ENCODE measurements at regions not wholly inside any gene's neighbourhood (a gene's known extent, or its start where the extent isn't known, plus 50 kb on each side); places are given as distances from the start of the nearest gene placed in this dataset.

DNA sequence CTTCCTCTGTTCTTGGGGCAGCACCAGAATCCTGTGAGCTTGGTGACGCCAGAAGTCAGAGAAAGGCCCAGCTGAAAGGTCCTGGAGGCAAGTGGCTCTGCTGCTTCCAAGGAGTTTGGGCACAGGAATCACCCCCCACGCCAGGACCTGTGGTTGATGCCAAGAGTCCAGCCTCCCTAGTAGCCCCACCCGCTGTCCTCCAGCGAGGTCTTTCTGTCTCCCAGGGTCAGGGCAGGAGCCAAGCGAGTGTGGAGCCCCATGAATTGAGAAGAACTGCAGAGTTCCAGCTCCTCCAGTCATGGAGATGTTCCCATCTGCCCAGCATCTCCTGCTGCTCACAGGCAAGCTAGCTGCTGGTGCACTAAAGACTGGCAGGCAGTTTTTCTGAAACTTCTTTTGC, 631.7 kb upstream of the MGMT start:
- Histone ChIP-seq H3K9me3 (ENCODE audit: control insufficient read depth in 2 of 2, insufficient read depth in 1 of 2, low read depth in 1 of 2, low read length in 1 of 2) (peaks cover 0 to 11% of the 10 kb centered on the region in 2 donors), H3K27ac (ENCODE audit: low read depth in 2 of 2, low read length in 1 of 2) (no peak overlapping the region), H3K27me3 (ENCODE audit: control insufficient read depth in 1 of 2, insufficient read depth in 2 of 2, low read length in 2 of 2) (no peaks in the 10 kb centered on the region), H3K36me3 (ENCODE audit: control insufficient read depth in 2 of 2, insufficient read depth in 2 of 2, low read length in 1 of 2) (no peaks in the 10 kb centered on the region), H3K4me3 (ENCODE audit: low read depth in 1 of 2, low read length in 2 of 2) (no peak overlapping the region), H3K4me1 (ENCODE audit: control insufficient read depth in 2 of 2, insufficient read depth in 2 of 2, low read length in 1 of 2) (no peaks in the 10 kb centered on the region)
- 75 to 81% methylated on average over 5 of the region's 5 CpGs for WGBS, 2 donors

GRCh38 chr10:128837478-128837877, 629.6 kb upstream of the MGMT start:
- WGBS, 2 donors: 86 to 89% methylated on average over 2 of the region's 2 CpGs
- Histone ChIP-seq H3K27ac (ENCODE audit: low read depth in 2 of 2, low read length in 1 of 2) (no peak overlapping the region), H3K36me3 (ENCODE audit: control insufficient read depth in 2 of 2, insufficient read depth in 2 of 2, low read length in 1 of 2) (no peaks in the 10 kb centered on the region), H3K27me3 (ENCODE audit: control insufficient read depth in 1 of 2, insufficient read depth in 2 of 2, low read length in 2 of 2) (no peaks in the 10 kb centered on the region), H3K4me3 (ENCODE audit: low read depth in 1 of 2, low read length in 2 of 2) (no peak overlapping the region), H3K9me3 (ENCODE audit: control insufficient read depth in 2 of 2, insufficient read depth in 1 of 2, low read depth in 1 of 2, low read length in 1 of 2) (peaks cover 0 to 11% of the 10 kb centered on the region in 2 donors), H3K4me1 (ENCODE audit: control insufficient read depth in 2 of 2, insufficient read depth in 2 of 2, low read length in 1 of 2) (no peaks in the 10 kb centered on the region)

DNA sequence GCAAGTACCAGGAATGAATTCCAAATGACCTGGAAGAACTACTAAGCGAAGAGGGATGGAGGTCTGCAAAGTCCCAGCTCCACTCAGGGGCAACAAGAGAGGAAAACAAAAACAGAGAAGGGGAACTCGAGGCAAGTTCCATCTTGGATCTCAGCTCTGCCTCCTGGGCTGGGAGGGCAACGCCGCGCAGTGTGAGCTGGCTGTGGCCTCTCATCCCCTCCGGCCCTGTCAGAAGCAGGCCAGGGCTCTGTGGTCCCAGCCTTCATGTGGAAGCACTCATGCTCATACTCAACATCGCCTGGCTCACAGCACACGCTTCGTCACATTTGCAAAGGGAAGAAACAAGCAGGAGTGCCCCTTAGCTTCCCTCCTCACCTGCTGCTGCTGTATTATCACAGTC, 627.9 kb upstream of the MGMT start:
- H3K4me1 ChIP-seq (ENCODE audit: control insufficient read depth in 2 of 2, insufficient read depth in 2 of 2, low read length in 1 of 2): no peaks in the 10 kb centered on the region
- WGBS, 2 donors: 89 to 90% methylated on average over 9 of the region's 9 CpGs
- no peak overlapping the region for H3K27ac ChIP-seq (ENCODE audit: low read depth in 2 of 2, low read length in 1 of 2)
- no peaks in the 10 kb centered on the region for H3K27me3 ChIP-seq (ENCODE audit: control insufficient read depth in 1 of 2, insufficient read depth in 2 of 2, low read length in 2 of 2)
- H3K36me3 ChIP-seq (ENCODE audit: control insufficient read depth in 2 of 2, insufficient read depth in 2 of 2, low read length in 1 of 2): no peaks in the 10 kb centered on the region
- H3K4me3 ChIP-seq (ENCODE audit: low read depth in 1 of 2, low read length in 2 of 2): no peak overlapping the region
- H3K9me3 ChIP-seq (ENCODE audit: control insufficient read depth in 2 of 2, insufficient read depth in 1 of 2, low read depth in 1 of 2, low read length in 1 of 2): peaks cover 0 to 11% of the 10 kb centered on the region in 2 donors

GRCh38 chr10:128839701-128840100, 627.3 kb upstream of the MGMT start:
- Histone ChIP-seq H3K4me3 (ENCODE audit: low read depth in 1 of 2, low read length in 2 of 2) (no peak overlapping the region), H3K36me3 (ENCODE audit: control insufficient read depth in 2 of 2, insufficient read depth in 2 of 2, low read length in 1 of 2) (no peaks in the 10 kb centered on the region), H3K9me3 (ENCODE audit: control insufficient read depth in 2 of 2, insufficient read depth in 1 of 2, low read depth in 1 of 2, low read length in 1 of 2) (peaks cover 0 to 11% of the 10 kb centered on the region in 2 donors), H3K27me3 (ENCODE audit: control insufficient read depth in 1 of 2, insufficient read depth in 2 of 2, low read length in 2 of 2) (no peaks in the 10 kb centered on the region), H3K4me1 (ENCODE audit: control insufficient read depth in 2 of 2, insufficient read depth in 2 of 2, low read length in 1 of 2) (no peaks in the 10 kb centered on the region), H3K27ac (ENCODE audit: low read depth in 2 of 2, low read length in 1 of 2) (no peak overlapping the region)

GRCh38 chr10:128843972-128844371, 623.1 kb upstream of the MGMT start:
- Histone ChIP-seq H3K4me1 (ENCODE audit: control insufficient read depth in 2 of 2, insufficient read depth in 2 of 2, low read length in 1 of 2) (no peaks in the 10 kb centered on the region), H3K9me3 (ENCODE audit: control insufficient read depth in 2 of 2, insufficient read depth in 1 of 2, low read depth in 1 of 2, low read length in 1 of 2) (peaks cover 0 to 6% of the 10 kb centered on the region in 2 donors), H3K27ac (ENCODE audit: low read depth in 2 of 2, low read length in 1 of 2) (no peak overlapping the region), H3K36me3 (ENCODE audit: control insufficient read depth in 2 of 2, insufficient read depth in 2 of 2, low read length in 1 of 2) (no peaks in the 10 kb centered on the region), H3K4me3 (ENCODE audit: low read depth in 1 of 2, low read length in 2 of 2) (no peak overlapping the region), H3K27me3 (ENCODE audit: control insufficient read depth in 1 of 2, insufficient read depth in 2 of 2, low read length in 2 of 2) (no peaks in the 10 kb centered on the region)
- 53 to 57% methylated on average over 4 of the region's 4 CpGs for WGBS, 2 donors

DNA sequence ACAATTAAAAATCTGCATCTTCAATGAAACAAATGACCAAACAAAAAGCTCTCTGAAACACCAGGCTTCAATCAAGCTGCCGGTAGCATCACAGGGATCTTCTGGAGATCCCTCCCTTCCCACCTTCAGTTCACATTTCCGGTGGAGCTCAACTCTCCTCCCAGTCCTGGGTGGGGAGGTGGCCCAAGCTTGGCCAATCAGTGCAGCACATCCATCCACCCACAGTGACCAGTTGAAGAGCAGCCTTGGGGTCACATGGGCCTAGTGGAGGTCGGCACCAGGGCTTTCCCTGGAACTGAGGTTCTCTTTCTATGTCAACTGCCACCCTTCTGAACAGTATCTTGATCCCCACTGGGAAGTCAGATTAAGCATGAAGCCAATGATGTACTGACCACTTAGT, 620.1 kb upstream of the MGMT start:
- no peak overlapping the region for H3K4me3 ChIP-seq (ENCODE audit: low read depth in 1 of 2, low read length in 2 of 2)
- no peak overlapping the region for H3K27ac ChIP-seq (ENCODE audit: low read depth in 2 of 2, low read length in 1 of 2)
- WGBS, 2 donors: 80 to 82% methylated on average over 3 of the region's 3 CpGs
- H3K4me1 ChIP-seq (ENCODE audit: control insufficient read depth in 2 of 2, insufficient read depth in 2 of 2, low read length in 1 of 2): no peaks in the 10 kb centered on the region
- peaks cover 0 to 3% of the 10 kb centered on the region in 2 donors for H3K9me3 ChIP-seq (ENCODE audit: control insufficient read depth in 2 of 2, insufficient read depth in 1 of 2, low read depth in 1 of 2, low read length in 1 of 2)
- H3K27me3 ChIP-seq (ENCODE audit: control insufficient read depth in 1 of 2, insufficient read depth in 2 of 2, low read length in 2 of 2): no peaks in the 10 kb centered on the region
- no peaks in the 10 kb centered on the region for H3K36me3 ChIP-seq (ENCODE audit: control insufficient read depth in 2 of 2, insufficient read depth in 2 of 2, low read length in 1 of 2)

DNA sequence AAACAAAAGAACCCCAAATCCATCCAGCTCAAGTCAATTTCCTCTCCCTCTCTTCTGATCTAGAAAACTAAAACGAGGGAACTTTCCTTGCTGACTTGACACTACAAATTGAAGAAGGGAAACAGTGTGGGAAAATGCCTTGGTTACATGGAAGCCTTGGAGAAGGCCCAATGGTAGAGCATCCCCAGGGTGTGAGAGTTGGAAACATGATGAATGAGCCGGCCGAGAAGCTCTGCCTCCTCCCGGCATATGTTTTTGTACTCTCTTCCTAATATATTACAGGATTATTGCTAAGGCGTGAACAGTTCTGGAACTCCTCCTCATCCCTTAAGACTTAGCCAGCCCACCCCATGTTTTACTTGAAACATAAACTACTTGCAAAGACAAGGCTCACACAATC, 618.2 kb upstream of the MGMT start:
- Histone ChIP-seq H3K4me3 (ENCODE audit: low read depth in 1 of 2, low read length in 2 of 2) (no peak overlapping the region), H3K4me1 (ENCODE audit: control insufficient read depth in 2 of 2, insufficient read depth in 2 of 2, low read length in 1 of 2) (no peaks in the 10 kb centered on the region), H3K27ac (ENCODE audit: low read depth in 2 of 2, low read length in 1 of 2) (no peak overlapping the region), H3K9me3 (ENCODE audit: control insufficient read depth in 2 of 2, insufficient read depth in 1 of 2, low read depth in 1 of 2, low read length in 1 of 2) (peaks cover 0 to 9% of the 10 kb centered on the region in 2 donors), H3K27me3 (ENCODE audit: control insufficient read depth in 1 of 2, insufficient read depth in 2 of 2, low read length in 2 of 2) (no peaks in the 10 kb centered on the region), H3K36me3 (ENCODE audit: control insufficient read depth in 2 of 2, insufficient read depth in 2 of 2, low read length in 1 of 2) (no peaks in the 10 kb centered on the region)
- WGBS, 2 donors: 64 to 77% methylated on average over 5 of the region's 5 CpGs

DNA sequence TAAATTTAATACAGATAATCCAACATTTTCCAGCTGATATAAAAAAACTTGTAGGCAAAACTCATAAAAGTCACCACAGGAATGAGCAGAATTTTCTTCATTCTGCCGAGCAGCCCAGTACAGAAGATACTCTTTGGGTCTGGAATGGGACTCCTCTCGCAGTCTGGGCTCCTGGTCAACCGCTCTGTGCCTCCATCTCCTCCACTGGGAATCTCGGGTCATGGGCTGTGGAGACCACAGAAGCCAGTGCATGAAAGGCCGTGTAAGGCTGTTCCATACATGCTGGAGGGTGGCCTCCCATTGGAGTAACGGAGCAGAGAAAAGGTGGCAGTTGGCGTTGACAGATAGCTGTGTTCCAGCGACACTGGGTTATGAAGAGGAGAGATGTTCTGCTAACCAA, 616.4 kb upstream of the MGMT start:
- Histone ChIP-seq H3K9me3 (ENCODE audit: control insufficient read depth in 2 of 2, insufficient read depth in 1 of 2, low read depth in 1 of 2, low read length in 1 of 2) (peaks cover 0 to 11% of the 10 kb centered on the region in 2 donors), H3K4me1 (ENCODE audit: control insufficient read depth in 2 of 2, insufficient read depth in 2 of 2, low read length in 1 of 2) (no peaks in the 10 kb centered on the region), H3K27ac (ENCODE audit: low read depth in 2 of 2, low read length in 1 of 2) (no peak overlapping the region), H3K36me3 (ENCODE audit: control insufficient read depth in 2 of 2, insufficient read depth in 2 of 2, low read length in 1 of 2) (no peaks in the 10 kb centered on the region), H3K4me3 (ENCODE audit: low read depth in 1 of 2, low read length in 2 of 2) (no peak overlapping the region), H3K27me3 (ENCODE audit: control insufficient read depth in 1 of 2, insufficient read depth in 2 of 2, low read length in 2 of 2) (no peaks in the 10 kb centered on the region)
- WGBS, 2 donors: 87 to 89% methylated on average over 8 of the region's 8 CpGs

DNA sequence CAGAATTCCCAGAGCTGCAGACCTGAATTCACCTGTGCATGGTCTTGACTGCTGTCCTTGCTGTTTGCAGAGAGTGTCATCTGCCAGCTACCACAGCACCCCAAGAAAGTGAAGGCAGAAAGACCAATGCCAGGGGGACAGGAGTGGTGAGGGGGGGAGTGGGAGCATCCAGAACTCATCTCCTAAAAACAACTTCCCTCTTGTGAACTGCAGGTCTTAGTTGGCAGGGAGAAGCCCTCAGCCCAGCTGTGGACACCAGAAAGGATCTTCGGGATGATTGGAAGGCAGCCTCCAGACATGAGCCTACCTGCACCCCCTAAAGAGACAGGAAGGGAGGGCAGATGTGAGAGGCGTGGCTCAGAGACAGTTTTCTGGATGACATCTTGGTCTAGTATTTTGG, 615.8 kb upstream of the MGMT start:
- Histone ChIP-seq H3K27ac (ENCODE audit: low read depth in 2 of 2, low read length in 1 of 2) (no peak overlapping the region), H3K9me3 (ENCODE audit: control insufficient read depth in 2 of 2, insufficient read depth in 1 of 2, low read depth in 1 of 2, low read length in 1 of 2) (peaks cover 0 to 14% of the 10 kb centered on the region in 2 donors), H3K4me1 (ENCODE audit: control insufficient read depth in 2 of 2, insufficient read depth in 2 of 2, low read length in 1 of 2) (no peaks in the 10 kb centered on the region), H3K27me3 (ENCODE audit: control insufficient read depth in 1 of 2, insufficient read depth in 2 of 2, low read length in 2 of 2) (no peaks in the 10 kb centered on the region), H3K36me3 (ENCODE audit: control insufficient read depth in 2 of 2, insufficient read depth in 2 of 2, low read length in 1 of 2) (no peaks in the 10 kb centered on the region), H3K4me3 (ENCODE audit: low read depth in 1 of 2, low read length in 2 of 2) (no peak overlapping the region)
- 73 to 75% methylated on average over 2 of the region's 2 CpGs for WGBS, 2 donors

DNA sequence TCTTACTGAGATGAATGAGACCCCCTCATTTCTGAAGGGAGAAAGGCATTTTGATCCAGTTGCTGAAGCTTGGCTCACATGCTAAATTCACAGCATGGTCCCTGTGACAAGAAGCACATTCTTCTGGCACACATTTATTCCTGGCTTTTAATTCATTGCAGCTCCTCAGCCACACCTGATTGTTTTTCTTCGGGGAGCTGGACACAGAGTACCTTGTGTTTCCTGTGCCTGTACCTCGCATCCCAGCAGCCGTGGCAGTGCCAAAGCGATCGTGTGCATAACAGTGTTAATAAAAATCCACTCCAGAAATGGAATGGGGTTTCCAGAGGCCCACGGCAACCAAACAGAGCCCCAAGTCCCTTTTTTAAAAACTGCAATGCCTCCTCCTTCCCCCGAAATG, 615.3 kb upstream of the MGMT start:
- 54 to 66% methylated on average over 7 of the region's 7 CpGs for WGBS, 2 donors
- no peaks in the 10 kb centered on the region for H3K4me1 ChIP-seq (ENCODE audit: control insufficient read depth in 2 of 2, insufficient read depth in 2 of 2, low read length in 1 of 2)
- no peak overlapping the region for H3K27ac ChIP-seq (ENCODE audit: low read depth in 2 of 2, low read length in 1 of 2)
- H3K27me3 ChIP-seq (ENCODE audit: control insufficient read depth in 1 of 2, insufficient read depth in 2 of 2, low read length in 2 of 2): no peaks in the 10 kb centered on the region
- H3K36me3 ChIP-seq (ENCODE audit: control insufficient read depth in 2 of 2, insufficient read depth in 2 of 2, low read length in 1 of 2): no peaks in the 10 kb centered on the region
- H3K9me3 ChIP-seq (ENCODE audit: control insufficient read depth in 2 of 2, insufficient read depth in 1 of 2, low read depth in 1 of 2, low read length in 1 of 2): peaks cover 0 to 14% of the 10 kb centered on the region in 2 donors
- H3K4me3 ChIP-seq (ENCODE audit: low read depth in 1 of 2, low read length in 2 of 2): no peak overlapping the region
